Mammary epithelial cell (primary cell): ENCODE measurements at regions not wholly inside any gene's neighbourhood (a gene's known extent, or its start where the extent isn't known, plus 50 kb on each side); places are given as distances from the start of the nearest gene placed in this dataset.

Experiments
- EZH2 ChIP-seq: IDR thresholded peaks from 2 replicates; pipeline ENCODE4 v1.6.1; 2012; ENCODE audit warnings: low read length, inconsistent platforms, borderline replicate concordance
- TF ChIP-seq, protein P1 (sequence below), 2 donors: IDR thresholded peaks in 1 of 2; conservative IDR thresholded peaks in 1 of 2; 2 replicates each; pipeline ENCODE4 v1.5.1; 2011 to 2012; ENCODE audit warnings: inconsistent platforms in 2 of 2, low read length in 2 of 2, mild to moderate bottlenecking in 2 of 2, control low read depth in 1 of 2, low read depth in 1 of 2; ENCODE audit not compliant: insufficient read depth in 1 of 2; ENCODE audit errors: extremely low read depth in 1 of 2

DNA sequence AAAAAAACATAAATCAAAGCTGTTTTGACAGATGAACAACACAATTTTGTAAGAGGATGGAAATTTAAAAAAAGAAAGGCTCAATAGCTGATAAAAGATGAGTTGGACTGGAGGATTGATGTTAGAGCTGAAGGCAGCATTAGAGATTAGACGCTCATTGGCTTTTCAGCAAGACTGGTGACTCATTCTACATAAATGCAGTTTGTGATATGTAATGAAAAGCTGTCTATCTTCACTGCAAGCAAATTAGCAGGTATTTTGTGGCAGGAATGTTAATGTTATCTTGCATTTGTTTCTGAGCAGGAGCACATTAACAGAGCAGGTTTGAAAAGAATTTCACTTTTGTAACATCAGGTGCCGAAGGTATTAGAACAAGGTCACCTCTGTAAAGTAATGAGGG lies 442.7 kb upstream of the NOVA1 start:
- TF ChIP-seq, protein P1, sequence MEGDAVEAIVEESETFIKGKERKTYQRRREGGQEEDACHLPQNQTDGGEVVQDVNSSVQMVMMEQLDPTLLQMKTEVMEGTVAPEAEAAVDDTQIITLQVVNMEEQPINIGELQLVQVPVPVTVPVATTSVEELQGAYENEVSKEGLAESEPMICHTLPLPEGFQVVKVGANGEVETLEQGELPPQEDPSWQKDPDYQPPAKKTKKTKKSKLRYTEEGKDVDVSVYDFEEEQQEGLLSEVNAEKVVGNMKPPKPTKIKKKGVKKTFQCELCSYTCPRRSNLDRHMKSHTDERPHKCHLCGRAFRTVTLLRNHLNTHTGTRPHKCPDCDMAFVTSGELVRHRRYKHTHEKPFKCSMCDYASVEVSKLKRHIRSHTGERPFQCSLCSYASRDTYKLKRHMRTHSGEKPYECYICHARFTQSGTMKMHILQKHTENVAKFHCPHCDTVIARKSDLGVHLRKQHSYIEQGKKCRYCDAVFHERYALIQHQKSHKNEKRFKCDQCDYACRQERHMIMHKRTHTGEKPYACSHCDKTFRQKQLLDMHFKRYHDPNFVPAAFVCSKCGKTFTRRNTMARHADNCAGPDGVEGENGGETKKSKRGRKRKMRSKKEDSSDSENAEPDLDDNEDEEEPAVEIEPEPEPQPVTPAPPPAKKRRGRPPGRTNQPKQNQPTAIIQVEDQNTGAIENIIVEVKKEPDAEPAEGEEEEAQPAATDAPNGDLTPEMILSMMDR (conservative IDR thresholded peaks at IDR 0.05 in 1 of 2, IDR thresholded peaks at IDR 0.05 in 1 of 2; ENCODE audit: extremely low read depth in 1 of 2, insufficient read depth in 1 of 2, low read depth in 1 of 2, low read length in 2 of 2) = no peak
- TF ChIP-seq EZH2 = no peak
